ENCODE measurements at regions not wholly inside any gene's neighbourhood (a gene's known extent, or its start where the extent isn't known, plus 50 kb on each side); places are given as distances from the start of the nearest gene placed in this dataset.

GRCh38 chr22:47920380-47920959 is 1158.0 kb downstream of the TBC1D22A start:
- TF ChIP-seq CTCF (IDR thresholded peaks at IDR 0.05; ENCODE audit: insufficient read depth, low read length, poor library complexity, severe bottlenecking), result no peak
- Histone ChIP-seq H3K36me3 (ENCODE audit: control insufficient read depth, insufficient read depth, low read length) (no peaks in the 10 kb centered on the region), H3K27me3 (replicated peaks; ENCODE audit: control insufficient read depth, insufficient read depth, low read length) (no peaks in the 10 kb centered on the region), H3K4me3 (replicated peaks; ENCODE audit: low read depth, low read length) (no peak overlapping the region)
- DNase-seq (ENCODE audit: extremely low read depth, insufficient read length), result no peak

GRCh38 chr22:47919893-47920292 is 1157.4 kb downstream of the TBC1D22A start:
- no peak for DNase-seq (ENCODE audit: extremely low read depth, insufficient read length)
- no peaks in the 10 kb centered on the region for H3K36me3 ChIP-seq (ENCODE audit: control insufficient read depth, insufficient read depth, low read length)
- no peak for TF ChIP-seq CTCF (IDR thresholded peaks at IDR 0.05; ENCODE audit: insufficient read depth, low read length, poor library complexity, severe bottlenecking)
- H3K27me3 ChIP-seq (replicated peaks; ENCODE audit: control insufficient read depth, insufficient read depth, low read length), result no peaks in the 10 kb centered on the region
- no peak overlapping the region for H3K4me3 ChIP-seq (replicated peaks; ENCODE audit: low read depth, low read length)

GRCh38 chr22:47919001-47919441 is 1156.6 kb downstream of the TBC1D22A start:
- no peak for TF ChIP-seq CTCF (IDR thresholded peaks at IDR 0.05; ENCODE audit: insufficient read depth, low read length, poor library complexity, severe bottlenecking)
- H3K4me3 ChIP-seq (replicated peaks; ENCODE audit: low read depth, low read length), result no peak overlapping the region

GRCh38 chr22:47918276-47918921 is 1155.9 kb downstream of the TBC1D22A start:
- Histone ChIP-seq H3K27me3 (replicated peaks; ENCODE audit: control insufficient read depth, insufficient read depth, low read length) (no peaks in the 10 kb centered on the region), H3K4me3 (replicated peaks; ENCODE audit: low read depth, low read length) (no peak overlapping the region), H3K36me3 (ENCODE audit: control insufficient read depth, insufficient read depth, low read length) (no peaks in the 10 kb centered on the region)
- no peak for TF ChIP-seq CTCF (IDR thresholded peaks at IDR 0.05; ENCODE audit: insufficient read depth, low read length, poor library complexity, severe bottlenecking)
- DNase-seq (ENCODE audit: extremely low read depth, insufficient read length), result no peak

More at GRCh38 chr22:47919001-47919441, 1156.6 kb downstream of the TBC1D22A start:
- Histone ChIP-seq H3K27me3 (replicated peaks; ENCODE audit: control insufficient read depth, insufficient read depth, low read length) (no peaks in the 10 kb centered on the region), H3K36me3 (ENCODE audit: control insufficient read depth, insufficient read depth, low read length) (no peaks in the 10 kb centered on the region)
- no peak for DNase-seq (ENCODE audit: extremely low read depth, insufficient read length)

GRCh38 chr22:47914481-47915097 is 1152.1 kb downstream of the TBC1D22A start:
- no peak overlapping the region for H3K4me3 ChIP-seq (replicated peaks; ENCODE audit: low read depth, low read length)
- no peak for TF ChIP-seq CTCF (IDR thresholded peaks at IDR 0.05; ENCODE audit: insufficient read depth, low read length, poor library complexity, severe bottlenecking)
- H3K36me3 ChIP-seq (ENCODE audit: control insufficient read depth, insufficient read depth, low read length), result no peaks in the 10 kb centered on the region
- DNase-seq (ENCODE audit: extremely low read depth, insufficient read length), result no peak
- no peaks in the 10 kb centered on the region for H3K27me3 ChIP-seq (replicated peaks; ENCODE audit: control insufficient read depth, insufficient read depth, low read length)
